ENCODE measurements at regions not wholly inside any gene's neighbourhood (a gene's known extent, or its start where the extent isn't known, plus 50 kb on each side); places are given as distances from the start of the nearest gene placed in this dataset.

GRCh38 chr14:104473244-104473565 lies 106.4 kb upstream of the C14orf180 start:
- TF ChIP-seq CTCF (IDR thresholded peaks at IDR 0.05) (no peak), POLR2A (IDR thresholded peaks at IDR 0.05) (no peak)

Measured in breast epithelium (tissue), 3 donors.